GM21576 (cell line): ENCODE measurements at regions not wholly inside any gene's neighbourhood (a gene's known extent, or its start where the extent isn't known, plus 50 kb on each side); places are given as distances from the start of the nearest gene placed in this dataset.

Experiments
- ATAC-seq: cut with Tn5 transposase; IDR thresholded peaks from one replicate; pipeline ENCODE4 v1.9.1; 2021; ENCODE audit warnings: mild to moderate bottlenecking, moderate library complexity; ENCODE audit not compliant: unreplicated experiment

- ATAC-seq, result no peak
Observed at GRCh38 chr14:61891810-61892209, 129.6 kb downstream of the SNAPC1 start.

GRCh38 chr14:61893371-61893940 lies 131.2 kb downstream of the SNAPC1 start:
- no peak for ATAC-seq

GRCh38 chr14:61894452-61895077 lies 132.3 kb downstream of the SNAPC1 start:
- ATAC-seq, result no peak

- no peak for ATAC-seq
Observed at GRCh38 chr14:61897300-61897699, 135.1 kb downstream of the SNAPC1 start.

GRCh38 chr14:61898568-61898967 lies 136.3 kb downstream of the SNAPC1 start:
- no peak for ATAC-seq

GRCh38 chr14:61899497-61899896 lies 137.3 kb downstream of the SNAPC1 start:
- ATAC-seq, result no peak

- no peak for ATAC-seq
Observed at GRCh38 chr14:61904946-61905345, 142.7 kb downstream of the SNAPC1 start.

GRCh38 chr14:61911574-61911973 lies 149.4 kb downstream of the SNAPC1 start:
- ATAC-seq, result no peak

- ATAC-seq, result no peak
Observed at GRCh38 chr14:61918998-61919397, 156.8 kb downstream of the SNAPC1 start.

GRCh38 chr14:61923348-61923747 lies 161.1 kb downstream of the SNAPC1 start:
- no peak for ATAC-seq

- peak; percentile 49 for ATAC-seq
Observed at GRCh38 chr14:61925043-61925442, 162.8 kb downstream of the SNAPC1 start.

- ATAC-seq, result no peak
Observed at GRCh38 chr14:61925732-61926435, 163.7 kb downstream of the SNAPC1 start.

- ATAC-seq, result no peak
Observed at GRCh38 chr14:61927060-61927459, 164.8 kb downstream of the SNAPC1 start.

GRCh38 chr14:61927520-61927919 lies 165.3 kb downstream of the SNAPC1 start:
- ATAC-seq, result no peak

GRCh38 chr14:61928300-61928699 lies 166.1 kb downstream of the SNAPC1 start:
- no peak for ATAC-seq

GRCh38 chr14:61928701-61929100 lies 166.5 kb downstream of the SNAPC1 start:
- ATAC-seq, result no peak

GRCh38 chr14:61929651-61930050 lies 167.4 kb downstream of the SNAPC1 start:
- no peak for ATAC-seq

GRCh38 chr14:61930101-61930857 lies 168.1 kb downstream of the SNAPC1 start:
- ATAC-seq, result no peak

GRCh38 chr14:61932974-61933373 lies 170.8 kb downstream of the SNAPC1 start:
- ATAC-seq, result no peak

- ATAC-seq, result no peak
Observed at GRCh38 chr14:61934385-61934784, 172.2 kb downstream of the SNAPC1 start.

- no peak for ATAC-seq
Observed at GRCh38 chr14:61939776-61940175, 177.6 kb downstream of the SNAPC1 start.
